Gastrocnemius medialis (tissue), 4 donors: ENCODE measurements at regions not wholly inside any gene's neighbourhood (a gene's known extent, or its start where the extent isn't known, plus 50 kb on each side); places are given as distances from the start of the nearest gene placed in this dataset.

Experiments
- CTCF ChIP-seq, 5 experiments: fragments of 450-650 bp in 3 of 5; fragments of 200-600 bp in 2 of 5; sonication (generic) in 2 of 5; IDR thresholded peaks in 4 of 5; conservative IDR thresholded peaks in 1 of 5; 1 replicate in 4 of 5; 2 replicates in 1 of 5; pipeline ENCODE4 v1.5.1; 2016 to 2019; ENCODE audit warnings: antibody characterized with exemption in 5 of 5, mild to moderate bottlenecking in 3 of 5, moderate library complexity in 3 of 5
- POLR2A ChIP-seq, 2 donors: fragments of 450-650 bp; IDR thresholded peaks; one replicate each; pipeline ENCODE4 v1.6.1; 2017; ENCODE audit warnings: antibody characterized with exemption in 2 of 2, mild to moderate bottlenecking in 2 of 2, moderate library complexity in 2 of 2

DNA sequence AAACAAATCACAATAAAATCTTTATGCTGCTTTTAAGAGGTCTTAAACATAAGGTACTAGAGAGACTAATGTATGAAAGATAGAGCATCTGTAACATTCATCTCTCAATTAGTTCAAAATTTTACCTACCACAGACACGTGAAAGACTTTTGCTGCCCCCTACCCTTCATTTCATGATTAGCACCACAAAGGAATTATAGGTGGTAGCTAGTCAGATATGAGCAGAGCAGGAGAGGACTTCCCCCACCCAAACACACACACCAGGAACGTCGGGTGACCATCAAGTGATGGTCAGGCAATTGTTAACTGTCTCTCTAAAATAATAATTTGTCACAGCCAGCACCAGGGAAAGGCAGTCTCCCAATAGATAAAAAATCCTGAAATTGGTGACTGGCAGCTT is 1531.7 kb upstream of the SPRY2 start:
- TF ChIP-seq POLR2A (IDR thresholded peaks at IDR 0.05) = no peak
- TF ChIP-seq CTCF (IDR thresholded peaks at IDR 0.05 in 4 of 5, conservative IDR thresholded peaks at IDR 0.05 in 1 of 5) = no peak
